SK-MEL-5 (cell line): ENCODE measurements at regions not wholly inside any gene's neighbourhood (a gene's known extent, or its start where the extent isn't known, plus 50 kb on each side); places are given as distances from the start of the nearest gene placed in this dataset.

Experiments used
- DNase-seq: peaks from one replicate; pipeline ENCODE4 v3.0.0-alpha.2; 2016; ENCODE audit warnings: low read depth, low spot score
- in situ Hi-C: cut with HindIII; loops from 2 replicates; pipeline ENCODE4 v1.10.0; 2016; ENCODE audit warnings: low sequenced_read_pairs, high pct_unique_total_duplicates, low pct_unique_long_range_greater_than_20kb

DNA sequence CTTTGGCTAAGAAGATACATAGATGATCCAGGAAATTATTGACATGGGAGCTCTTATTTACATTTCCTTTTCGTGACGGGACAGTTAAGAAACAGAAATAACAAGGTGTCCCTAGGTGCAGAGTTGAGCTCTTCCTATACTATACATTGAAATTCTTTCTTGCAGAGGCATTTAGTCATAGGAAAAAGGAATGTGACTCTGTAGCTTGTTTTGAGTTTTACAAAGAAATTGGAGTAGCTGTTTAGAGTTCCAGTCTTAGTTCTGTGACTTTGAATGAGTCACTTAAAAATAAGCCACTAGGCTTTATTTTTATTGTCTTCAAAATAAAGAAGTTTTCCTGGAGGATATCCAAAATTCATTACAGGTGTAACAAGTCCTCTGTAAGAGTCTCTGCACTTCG lies 723.5 kb upstream of the SGO1 start:
- in situ Hi-C loops: no loop called here
- no peak for DNase-seq

- in situ Hi-C loops: no loop called here
- DNase-seq: peak; percentile 91
Measured at GRCh38 chr3:20905210-20905805, 719.3 kb upstream of the SGO1 start.

DNA sequence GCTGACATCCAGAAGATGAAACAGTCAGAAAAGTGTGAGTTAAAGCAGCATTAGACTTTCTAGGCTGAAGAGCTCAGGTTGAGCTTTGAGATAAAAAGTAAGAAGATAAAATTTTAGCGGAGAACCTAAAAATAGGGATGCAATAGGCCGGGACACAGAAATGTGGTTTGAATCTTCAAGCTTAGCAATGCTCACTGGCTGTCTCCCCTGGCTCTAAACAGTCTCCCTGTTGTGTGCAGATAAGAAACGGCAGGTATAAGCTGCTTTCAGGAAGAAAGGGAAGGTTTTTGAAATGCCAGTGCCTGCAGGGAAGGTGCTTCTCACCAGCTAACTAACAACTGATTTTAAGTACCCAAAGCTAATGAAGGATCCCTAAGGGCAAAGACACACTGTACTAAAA lies 718.7 kb upstream of the SGO1 start:
- no peak for DNase-seq
- in situ Hi-C loops: no loop called here

DNA sequence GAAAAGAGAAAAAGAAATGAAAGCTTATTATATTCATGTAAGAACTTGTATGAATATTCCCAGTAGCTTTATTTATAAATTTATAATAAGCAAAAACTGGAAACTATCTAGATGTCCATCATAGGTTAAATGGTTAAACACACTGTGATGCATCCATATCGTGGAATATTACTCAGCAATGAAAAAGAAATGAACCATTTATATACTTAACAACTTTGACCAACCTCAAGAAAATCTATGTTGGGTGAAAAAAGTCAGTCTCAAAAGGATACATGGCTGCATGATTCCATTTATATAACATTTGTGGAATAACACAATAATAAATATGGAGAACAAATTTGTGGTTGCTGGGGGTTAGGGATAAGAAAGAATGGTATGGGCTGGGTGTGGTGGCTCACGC lies 713.0 kb upstream of the SGO1 start:
- no peak for DNase-seq
- in situ Hi-C loops: no loop called here

GRCh38 chr3:20890111-20890519 lies 704.1 kb upstream of the SGO1 start:
- DNase-seq: no peak
- in situ Hi-C loops: no loop called here

DNA sequence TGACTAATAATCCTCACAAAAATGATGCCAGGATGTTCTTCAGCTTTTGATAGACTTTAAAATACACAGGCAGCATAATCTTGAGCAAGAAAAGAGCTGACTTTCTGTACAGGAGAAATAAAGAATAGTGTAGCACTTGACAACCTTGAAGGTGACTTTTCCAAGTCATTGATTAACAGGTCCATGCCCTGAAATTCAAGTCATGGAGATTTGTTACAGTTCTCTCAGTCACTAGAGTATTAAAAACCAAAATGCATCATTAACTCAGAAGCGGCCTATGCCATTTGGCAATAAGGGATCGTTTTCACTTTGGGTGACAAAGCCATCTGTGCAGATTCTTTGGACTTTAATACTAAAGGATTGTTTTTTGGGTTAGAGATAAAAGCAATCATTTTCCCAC lies 692.7 kb upstream of the SGO1 start:
- no peak for DNase-seq
- in situ Hi-C loops: no loop called here

DNA sequence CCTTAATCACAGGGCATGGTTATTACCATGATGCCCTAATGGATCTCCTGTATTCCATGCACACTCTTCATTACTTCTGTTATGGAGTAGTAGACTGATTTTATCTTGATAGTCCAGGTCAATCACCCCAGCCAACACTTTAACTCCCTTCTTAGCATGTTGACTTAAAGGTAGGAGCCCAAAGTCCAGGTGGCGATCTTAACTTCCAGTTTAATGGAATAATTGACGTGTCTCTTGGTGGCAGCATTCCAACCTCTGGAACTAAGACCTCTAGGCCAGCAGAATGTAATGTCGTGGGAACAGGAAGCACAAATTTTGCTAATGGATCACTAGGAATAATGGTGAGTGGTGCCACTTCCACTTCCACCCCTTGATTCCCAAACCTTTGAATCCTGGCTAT lies 687.2 kb upstream of the SGO1 start:
- in situ Hi-C loops: no loop called here
- no peak for DNase-seq

DNA sequence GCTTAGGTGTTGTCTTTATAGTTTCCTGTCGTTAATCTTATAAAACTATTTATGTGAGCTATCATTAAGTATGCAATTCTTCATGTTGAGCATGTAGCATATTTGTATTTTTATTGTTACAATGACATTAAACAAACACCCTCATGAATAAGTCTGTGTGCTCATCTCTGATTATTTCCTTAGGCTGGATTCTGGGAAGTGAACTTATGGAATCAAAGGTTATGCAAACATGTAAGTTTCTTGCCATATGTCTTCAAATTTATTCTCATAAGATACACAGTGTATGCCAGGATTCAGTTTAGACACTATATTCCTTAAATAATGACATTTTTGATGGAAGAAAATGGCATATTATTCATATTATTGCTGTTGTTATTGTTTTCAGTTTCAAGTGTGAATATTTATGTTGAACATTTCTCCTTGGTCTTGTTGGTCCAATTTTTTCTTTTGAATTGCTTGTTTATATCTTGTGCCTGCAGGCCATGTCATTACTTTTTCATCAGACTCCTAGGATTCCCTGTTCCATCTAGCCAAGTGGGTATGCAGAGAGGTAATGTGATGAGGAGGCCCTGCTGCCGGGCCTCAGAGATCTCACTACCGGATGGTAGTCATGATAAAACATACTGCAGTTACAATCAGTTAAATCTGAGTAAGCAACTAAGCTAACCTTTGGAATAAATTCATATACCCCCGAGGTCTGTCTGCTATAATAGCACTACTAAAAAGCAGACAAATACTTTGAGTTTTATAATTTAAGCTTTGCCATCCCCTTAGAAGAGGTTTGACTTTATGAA lies 684.3 kb upstream of the SGO1 start:
- in situ Hi-C loops: no loop called here
- no peak for DNase-seq

GRCh38 chr3:20865803-20866202 lies 679.8 kb upstream of the SGO1 start:
- in situ Hi-C loops: no loop called here
- no peak for DNase-seq

- DNase-seq: no peak
- in situ Hi-C loops: no loop called here
Measured at GRCh38 chr3:20861454-20861853, 675.4 kb upstream of the SGO1 start.

- in situ Hi-C loops: no loop called here
- DNase-seq: no peak
Measured at GRCh38 chr3:20857636-20858035, 671.6 kb upstream of the SGO1 start.

GRCh38 chr3:20853890-20854289 lies 667.9 kb upstream of the SGO1 start:
- in situ Hi-C loops: no loop called here
- no peak for DNase-seq

DNA sequence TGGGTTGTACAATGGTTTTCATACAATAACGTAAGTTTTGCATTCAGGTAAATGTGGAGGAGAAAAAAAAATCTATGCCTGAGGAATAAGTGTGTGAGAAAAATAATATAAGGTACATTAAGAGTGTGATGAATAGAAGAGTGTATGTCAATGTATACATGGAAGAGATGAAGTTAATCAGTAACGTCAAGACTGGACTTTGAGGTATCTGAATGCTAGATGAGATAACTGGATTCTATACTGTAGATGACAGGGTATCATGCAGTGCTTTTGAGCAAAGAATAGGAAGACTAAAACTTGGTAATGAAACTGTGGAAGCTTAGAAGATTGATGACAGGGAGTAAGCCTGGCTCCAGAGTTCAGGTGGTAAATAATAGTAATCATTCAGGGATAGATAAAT lies 666.7 kb upstream of the SGO1 start:
- no peak for DNase-seq
- in situ Hi-C loops: no loop called here

DNA sequence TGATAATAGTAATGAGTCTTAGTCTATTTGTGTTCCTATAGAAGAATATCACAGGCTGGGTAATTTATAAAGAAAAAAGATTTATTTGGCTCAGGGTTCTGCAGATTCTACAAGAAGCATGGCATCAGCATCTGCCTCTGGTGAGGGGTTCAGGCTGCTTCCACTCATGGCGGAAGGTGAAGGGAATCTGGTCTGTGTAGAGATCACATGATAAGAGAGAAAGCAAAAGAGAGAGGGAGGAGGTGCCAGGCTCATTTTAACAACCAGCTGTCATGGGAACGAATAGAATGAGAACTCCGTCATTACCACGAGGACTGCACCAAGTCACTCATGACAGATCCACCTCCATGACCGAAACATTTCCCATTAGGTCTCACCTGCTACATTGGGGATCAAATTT lies 664.0 kb upstream of the SGO1 start:
- no peak for DNase-seq
- in situ Hi-C loops: no loop called here

DNA sequence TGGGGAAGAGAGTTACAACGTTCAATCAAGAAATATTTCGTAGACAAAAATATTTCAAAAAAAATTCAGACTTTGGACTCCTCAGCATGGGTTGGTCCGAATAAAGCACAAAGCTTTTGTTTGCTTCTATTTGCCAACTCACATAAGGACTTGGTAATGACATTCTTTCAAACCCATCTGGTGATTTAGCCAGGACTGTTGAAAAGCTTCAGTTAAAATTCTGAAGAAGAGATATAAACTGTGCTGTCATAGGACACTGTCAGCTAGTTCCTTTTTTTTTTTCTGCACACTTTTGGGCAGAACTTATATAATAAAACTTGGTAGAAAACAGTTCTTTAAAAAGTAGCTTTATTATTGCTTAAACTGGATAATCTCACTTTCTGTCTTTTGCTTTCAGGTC lies 660.8 kb upstream of the SGO1 start:
- in situ Hi-C loops: no loop called here
- DNase-seq: no peak

- in situ Hi-C loops: no loop called here
Measured at GRCh38 chr3:20846066-20846465, 660.1 kb upstream of the SGO1 start.

GRCh38 chr3:20844851-20845250 lies 658.8 kb upstream of the SGO1 start:
- in situ Hi-C loops: no loop called here
- no peak for DNase-seq

More at GRCh38 chr3:20846066-20846465, 660.1 kb upstream of the SGO1 start:
- DNase-seq: no peak

DNA sequence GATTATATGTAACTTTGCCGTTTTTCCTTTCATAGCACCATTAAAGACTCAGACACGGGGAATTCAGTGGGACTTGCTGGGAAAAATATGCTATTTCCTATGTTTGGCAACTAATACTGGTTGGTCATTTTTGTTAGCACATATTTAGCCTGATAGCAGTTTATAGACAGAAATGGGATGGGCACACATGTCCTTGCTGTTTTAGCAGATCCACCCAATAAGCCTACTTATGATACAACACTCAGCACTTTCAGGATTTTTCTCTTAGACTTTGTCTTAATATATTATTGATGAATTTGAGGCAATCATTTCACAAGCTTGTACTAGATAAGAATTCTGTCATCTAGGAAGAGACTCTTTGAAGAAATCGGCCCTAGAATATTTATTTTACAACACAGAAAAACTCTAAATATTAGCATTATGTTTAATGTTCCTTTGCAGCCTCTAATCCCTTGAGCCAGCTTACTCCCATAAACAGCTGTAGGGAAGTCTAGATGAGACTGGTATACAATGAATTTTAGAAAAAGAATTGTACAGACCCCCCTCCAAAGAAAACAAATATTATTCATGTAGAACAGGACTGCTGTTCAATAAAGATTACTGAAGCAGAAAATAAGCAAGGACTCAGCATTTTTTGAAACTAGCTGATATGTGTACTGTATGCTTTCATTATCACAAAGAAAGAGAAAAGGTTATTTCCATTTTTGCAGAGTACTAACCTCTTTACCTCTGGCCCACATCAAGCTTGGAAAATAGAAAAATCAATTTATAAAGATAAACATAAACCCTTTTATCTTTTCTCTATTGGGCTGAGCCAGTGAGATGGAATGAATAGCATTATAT lies 656.8 kb upstream of the SGO1 start:
- DNase-seq: no peak
- in situ Hi-C loops: no loop called here

GRCh38 chr3:20842002-20842401 lies 656.0 kb upstream of the SGO1 start:
- in situ Hi-C loops: no loop called here

More at GRCh38 chr3:20842002-20842401, 656.0 kb upstream of the SGO1 start:
- DNase-seq: no peak
